HEK293 (cell line): ENCODE measurements at regions not wholly inside any gene's neighbourhood (a gene's known extent, or its start where the extent isn't known, plus 50 kb on each side); places are given as distances from the start of the nearest gene placed in this dataset.

Experiments used
- CTCF ChIA-PET: fragments of 350-600 bp; formaldehyde crosslinking; extraction: SDS; loops from one replicate; lab custom pipeline; 2021; ENCODE audit warnings: antibody characterized with exemption; lab: Yijun Ruan, JAX
- POLR2A ChIA-PET: fragments of 300-600 bp; formaldehyde crosslinking; extraction: SDS; loops from one replicate; lab custom pipeline; 2020; ENCODE audit warnings: antibody characterized with exemption, inconsistent platforms; lab: Yijun Ruan, JAX
- H3K27ac ChIP-seq: fragments of 200-500 bp; sonication (Bioruptor generic); 2 replicates; pipeline ENCODE4 v1.5.1; 2014; ENCODE audit warnings: low read depth, low read length, control low read depth, inconsistent platforms; ENCODE audit errors: extremely low read depth
- H3K36me3 ChIP-seq, 2 experiments: fragments of 200-500 bp in 1 of 2; sonication (Bioruptor generic) in 1 of 2; 1 replicate in 1 of 2; 2 replicates in 1 of 2; pipeline ENCODE4 v1.5.1; 2014 to 2017; ENCODE audit warnings: inconsistent platforms in 2 of 2, low read length in 2 of 2; ENCODE audit not compliant: control insufficient read depth in 2 of 2, insufficient read depth in 1 of 2
- H3K4me1 ChIP-seq: fragments of 200-500 bp; sonication (Bioruptor generic); 2 replicates; pipeline ENCODE4 v1.5.1; 2014; ENCODE audit warnings: mild to moderate bottlenecking, low read length, inconsistent platforms; ENCODE audit not compliant: control insufficient read depth, insufficient read depth
- H3K4me3 ChIP-seq: 2 replicates; pipeline ENCODE4 v1.5.1; 2011; ENCODE audit warnings: low read depth, mild to moderate bottlenecking, control low read depth, low read length, moderate library complexity
- H3K9me3 ChIP-seq: fragments of 200-500 bp; sonication (Bioruptor generic); 2 replicates; pipeline ENCODE4 v1.5.1; 2014; ENCODE audit warnings: low read depth, low read length, inconsistent platforms; ENCODE audit not compliant: control insufficient read depth, insufficient read depth
- BCL6B ChIP-seq: fragments of 450-650 bp; formaldehyde crosslinking; IDR thresholded peaks from 2 replicates; pipeline ENCODE4 v1.5.1; 2017; ENCODE audit warnings: missing biosample characterization, missing genetic modification characterization
- EGR2 ChIP-seq: fragments of 450-650 bp; formaldehyde crosslinking; IDR thresholded peaks from 2 replicates; pipeline ENCODE4 v1.5.1; 2016; ENCODE audit warnings: low read depth, missing biosample characterization, missing genetic modification characterization
- HOXD13 ChIP-seq: sonication (generic); formaldehyde crosslinking; IDR thresholded peaks from 2 replicates; pipeline ENCODE4 v1.8.0; 2022; ENCODE audit warnings: missing genetic modification reagents, borderline replicate concordance
- ZIC2 ChIP-seq: fragments of 450-650 bp; formaldehyde crosslinking; IDR thresholded peaks from 2 replicates; pipeline ENCODE4 v1.5.1; 2016; ENCODE audit warnings: missing biosample characterization, missing genetic modification characterization
- ZNF140 ChIP-seq: fragments of 450-650 bp; formaldehyde crosslinking; IDR thresholded peaks from 2 replicates; pipeline ENCODE4 v1.5.1; 2016; ENCODE audit warnings: missing biosample characterization, missing genetic modification characterization
- ZNF341 ChIP-seq: fragments of 450-650 bp; formaldehyde crosslinking; IDR thresholded peaks from 2 replicates; pipeline ENCODE4; 2016; ENCODE audit warnings: low read depth, missing biosample characterization, missing genetic modification characterization
- ZNF48 ChIP-seq: fragments of 450-650 bp; formaldehyde crosslinking; IDR thresholded peaks from 2 replicates; pipeline ENCODE4 v1.5.1; 2016; ENCODE audit warnings: missing biosample characterization, missing genetic modification characterization
- ZNF555 ChIP-seq: fragments of 450-650 bp; formaldehyde crosslinking; conservative IDR thresholded peaks from 2 replicates; pipeline ENCODE4 v1.5.1; 2017; ENCODE audit warnings: missing biosample characterization, mild to moderate bottlenecking, missing genetic modification characterization, inconsistent platforms
- ZNF623 ChIP-seq: fragments of 450-650 bp; formaldehyde crosslinking; IDR thresholded peaks from 2 replicates; pipeline ENCODE4 v1.5.1; 2016; ENCODE audit warnings: missing biosample characterization, missing genetic modification characterization
- ZNF692 ChIP-seq: fragments of 450-650 bp; formaldehyde crosslinking; IDR thresholded peaks from 2 replicates; pipeline ENCODE4 v1.5.1; 2016; ENCODE audit warnings: missing biosample characterization, missing genetic modification characterization
- ZSCAN4 ChIP-seq: fragments of 450-650 bp; formaldehyde crosslinking; IDR thresholded peaks from 2 replicates; pipeline ENCODE4 v1.5.1; 2017; ENCODE audit warnings: missing biosample characterization, missing genetic modification characterization

GRCh38 chrX:69282893-69283690 is 117.8 kb upstream of the PJA1 start:
- H3K36me3 ChIP-seq = no peaks in the 10 kb centered on the region
- H3K4me3 ChIP-seq = no peak overlapping the region
- no peak overlapping the region for H3K27ac ChIP-seq
- H3K4me1 ChIP-seq = no peaks in the 10 kb centered on the region
- TF ChIP-seq ZNF48 = no peak
- TF ChIP-seq ZNF555 (tag by site-specific recombination) = no peak
- no peak for TF ChIP-seq ZNF692 (tag by site-specific recombination)
- H3K9me3 ChIP-seq = no peaks in the 10 kb centered on the region
- ChIA-PET CTCF (interaction anchor here (0.6 to 2.3 kb wide), 10 partner anchors 11 to 550 kb away, joined by 3 to 13 read pairs (median 6); partner anchors contain the start of gene EFNB1), POLR2A (interaction anchor here (0.6 kb wide), 1 partner anchor 455 kb away, joined by 3 read pairs; the partner anchor contains the start of gene EFNB1)

GRCh38 chrX:69280933-69281332 is 115.7 kb upstream of the PJA1 start:
- Histone ChIP-seq H3K9me3 (no peaks in the 10 kb centered on the region), H3K27ac (no peak overlapping the region), H3K36me3 (no peaks in the 10 kb centered on the region), H3K4me3 (no peak overlapping the region), H3K4me1 (no peaks in the 10 kb centered on the region)
- CTCF ChIA-PET = no interaction called here
- POLR2A ChIA-PET = no interaction called here
- TF ChIP-seq BCL6B (tag by site-specific recombination) (no peak), ZSCAN4 (tag by site-specific recombination) (peak; percentile 91)

- POLR2A ChIA-PET = no interaction called here
Measured at GRCh38 chrX:69279234-69279633, 114.0 kb upstream of the PJA1 start.

GRCh38 chrX:69278031-69278687 is 112.9 kb upstream of the PJA1 start:
- TF ChIP-seq ZNF341 (tag by site-specific recombination) = peak; percentile 75
- TF ChIP-seq EGR2 (tag by site-specific recombination) = no peak
- TF ChIP-seq ZNF140 (tag by site-specific recombination) = no peak
- no peak for TF ChIP-seq HOXD13
- ChIA-PET POLR2A (interaction anchor here (1.2 kb wide), 1 partner anchor 449 kb away, joined by 3 read pairs; the partner anchor contains the start of gene EFNB1), CTCF (interaction anchor here (0.5 kb wide), 1 partner anchor 786 kb away, joined by 4 read pairs; no protein-coding TSS in a partner anchor)
- no peak overlapping the region for H3K4me3 ChIP-seq
- H3K27ac ChIP-seq = no peak overlapping the region
- no peaks in the 10 kb centered on the region for H3K9me3 ChIP-seq
- no peaks in the 10 kb centered on the region for H3K4me1 ChIP-seq
- H3K36me3 ChIP-seq = no peaks in the 10 kb centered on the region

More at GRCh38 chrX:69279234-69279633, 114.0 kb upstream of the PJA1 start:
- Histone ChIP-seq H3K9me3 (no peaks in the 10 kb centered on the region), H3K4me1 (no peaks in the 10 kb centered on the region), H3K4me3 (no peak overlapping the region), H3K36me3 (no peaks in the 10 kb centered on the region), H3K27ac (no peak overlapping the region)
- TF ChIP-seq ZIC2 (tag by site-specific recombination) = peak; percentile 65
- no peak for TF ChIP-seq ZNF623 (tag by site-specific recombination)
- CTCF ChIA-PET = interaction anchor here (1.0 to 1.3 kb wide), 2 partner anchors 109 to 451 kb away, joined by 3 to 4 read pairs; partner anchors contain the start of gene EFNB1
